GM10248 (cell line): ENCODE measurements at regions not wholly inside any gene's neighbourhood (a gene's known extent, or its start where the extent isn't known, plus 50 kb on each side); places are given as distances from the start of the nearest gene placed in this dataset.
A peak's percentile ranks its signal among the peaks of the same experiment; 100 is the strongest.

Experiments
- CTCF ChIA-PET: fragments of 300-600 bp; sonication (Branson Sonifier 250); formaldehyde crosslinking; extraction: SDS; loops from one replicate; lab custom pipeline; 2021; ENCODE audit warnings: antibody characterized with exemption; lab: Yijun Ruan, JAX
- POLR2A ChIA-PET: fragments of 350-650 bp; sonication (Branson Sonifier 250); formaldehyde crosslinking; extraction: SDS; loops from one replicate; lab custom pipeline; 2020; ENCODE audit warnings: antibody characterized with exemption; lab: Yijun Ruan, JAX
- DNase-seq: peaks from one replicate; pipeline ENCODE4 v3.0.0; 2012; ENCODE audit errors: extremely low spot score
- TF ChIP-seq, protein P1 (sequence below): IDR thresholded peaks from 2 replicates; pipeline ENCODE4 v1.5.1; 2012; ENCODE audit warnings: mild to moderate bottlenecking, low read depth; ENCODE audit errors: extremely low read depth, missing control alignments, control extremely low read depth

DNA sequence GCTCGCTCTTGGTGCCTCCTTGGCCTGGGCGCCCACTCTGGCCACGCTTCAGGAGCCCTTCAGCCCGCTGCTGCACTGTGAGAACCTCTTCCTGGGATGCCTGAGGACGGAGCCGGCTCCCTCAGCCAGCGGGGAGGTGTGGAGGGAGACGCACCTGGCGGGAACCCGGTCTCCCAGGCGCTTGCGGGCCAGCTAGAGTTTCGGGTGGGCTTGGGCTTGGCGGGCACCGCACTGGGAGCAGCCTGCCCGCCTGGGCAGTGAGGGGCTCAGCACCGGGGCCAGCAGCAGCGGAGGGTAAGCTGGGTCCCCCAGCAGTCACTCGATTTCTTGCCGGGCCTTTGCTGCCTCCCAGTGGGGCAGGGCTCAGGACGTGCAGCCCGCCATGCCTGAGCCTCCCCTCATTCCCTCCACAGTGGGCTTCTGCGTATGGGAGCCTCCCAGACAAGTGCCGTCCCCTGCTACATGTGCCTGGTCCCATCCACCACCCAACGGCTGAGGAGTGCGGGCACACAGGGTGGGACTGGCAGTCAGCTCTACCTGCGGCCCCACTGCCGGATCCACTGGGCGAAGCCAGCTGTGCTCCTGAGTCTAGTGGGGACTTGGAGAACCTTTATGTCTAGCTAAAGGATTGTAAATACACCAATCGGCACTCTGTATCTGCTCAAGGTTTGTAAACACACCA lies 708.7 kb downstream of the VGLL3 start:
- ChIA-PET CTCF (no interaction called here), POLR2A (no interaction called here)
- TF ChIP-seq, protein P1, sequence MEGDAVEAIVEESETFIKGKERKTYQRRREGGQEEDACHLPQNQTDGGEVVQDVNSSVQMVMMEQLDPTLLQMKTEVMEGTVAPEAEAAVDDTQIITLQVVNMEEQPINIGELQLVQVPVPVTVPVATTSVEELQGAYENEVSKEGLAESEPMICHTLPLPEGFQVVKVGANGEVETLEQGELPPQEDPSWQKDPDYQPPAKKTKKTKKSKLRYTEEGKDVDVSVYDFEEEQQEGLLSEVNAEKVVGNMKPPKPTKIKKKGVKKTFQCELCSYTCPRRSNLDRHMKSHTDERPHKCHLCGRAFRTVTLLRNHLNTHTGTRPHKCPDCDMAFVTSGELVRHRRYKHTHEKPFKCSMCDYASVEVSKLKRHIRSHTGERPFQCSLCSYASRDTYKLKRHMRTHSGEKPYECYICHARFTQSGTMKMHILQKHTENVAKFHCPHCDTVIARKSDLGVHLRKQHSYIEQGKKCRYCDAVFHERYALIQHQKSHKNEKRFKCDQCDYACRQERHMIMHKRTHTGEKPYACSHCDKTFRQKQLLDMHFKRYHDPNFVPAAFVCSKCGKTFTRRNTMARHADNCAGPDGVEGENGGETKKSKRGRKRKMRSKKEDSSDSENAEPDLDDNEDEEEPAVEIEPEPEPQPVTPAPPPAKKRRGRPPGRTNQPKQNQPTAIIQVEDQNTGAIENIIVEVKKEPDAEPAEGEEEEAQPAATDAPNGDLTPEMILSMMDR, result no peak
- DNase-seq, result no peak

DNA sequence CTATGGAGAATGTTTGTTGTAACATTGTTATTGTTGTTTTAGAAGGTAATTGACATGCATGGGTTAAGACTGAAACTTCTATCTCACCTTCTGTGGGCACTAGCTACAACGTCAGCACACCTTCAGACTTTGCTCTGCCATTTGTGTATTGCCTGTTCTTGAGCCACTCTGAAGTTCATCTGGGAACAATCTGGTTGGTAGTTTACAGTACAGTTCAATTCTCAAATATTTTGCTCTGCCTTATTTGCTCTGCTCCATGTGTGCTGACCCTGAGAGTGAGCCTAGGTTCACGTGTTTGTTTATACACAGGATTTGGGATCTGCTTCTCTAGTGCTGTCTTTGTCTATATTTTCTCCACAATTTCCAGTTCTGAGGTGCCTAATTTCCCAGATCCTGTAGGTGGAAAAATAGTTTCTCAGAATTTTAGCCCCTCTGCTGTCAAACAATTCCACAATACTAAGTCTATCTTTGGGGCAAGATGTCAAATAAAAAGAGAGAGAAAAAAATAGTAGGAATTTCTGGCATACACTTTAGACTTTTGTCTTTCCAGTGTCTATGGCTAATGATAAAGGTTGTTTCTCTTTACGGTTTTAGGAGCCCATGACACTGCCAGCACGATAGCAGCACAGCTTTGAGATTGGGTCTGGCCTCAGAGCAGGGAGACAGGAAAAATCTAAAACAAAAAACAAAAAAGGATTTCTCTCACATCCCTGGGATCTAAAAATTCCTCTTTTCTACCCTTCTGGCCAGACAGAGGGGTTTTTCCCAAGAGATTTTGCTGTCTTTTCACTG lies 721.4 kb downstream of the VGLL3 start:
- POLR2A ChIA-PET, result no interaction called here

DNA sequence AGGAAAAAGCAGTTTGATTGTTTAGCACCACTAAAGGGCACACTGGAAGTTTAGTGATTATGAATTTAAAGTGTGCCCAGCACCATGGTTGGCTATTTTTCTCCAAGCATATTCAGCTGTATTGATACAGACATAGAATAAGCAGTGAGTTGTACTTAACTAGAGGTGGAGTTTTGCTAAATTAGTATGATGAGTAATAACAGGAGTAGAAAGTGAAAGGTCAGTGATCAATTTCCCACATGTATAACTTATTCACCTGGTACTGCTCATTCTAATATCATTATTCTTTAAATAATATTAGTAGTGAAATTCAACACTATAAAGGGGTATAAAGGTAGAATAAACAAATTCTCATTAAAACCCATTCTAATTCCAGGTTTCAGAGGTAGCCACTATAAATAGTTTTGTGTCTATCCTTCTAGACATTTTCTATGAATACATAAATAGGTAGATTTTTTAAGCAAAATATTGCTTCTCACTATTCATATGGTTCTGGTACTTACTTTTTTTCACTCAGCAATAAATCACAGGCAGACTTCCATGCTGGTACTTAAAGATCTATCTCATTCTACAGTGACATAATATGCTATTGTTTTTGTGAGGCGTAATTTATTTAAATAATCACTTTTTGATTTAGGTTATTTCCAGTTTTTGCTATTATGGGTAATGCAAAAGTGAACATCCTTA lies 732.9 kb downstream of the VGLL3 start:
- TF ChIP-seq, protein P1, result no peak
- ChIA-PET CTCF (no interaction called here), POLR2A (no interaction called here)
- DNase-seq, result peak; percentile 13

More for the DNA sequence above, 721.4 kb downstream of the VGLL3 start:
- CTCF ChIA-PET, result no interaction called here
- no peak for DNase-seq
- TF ChIP-seq, protein P1, result no peak

DNA sequence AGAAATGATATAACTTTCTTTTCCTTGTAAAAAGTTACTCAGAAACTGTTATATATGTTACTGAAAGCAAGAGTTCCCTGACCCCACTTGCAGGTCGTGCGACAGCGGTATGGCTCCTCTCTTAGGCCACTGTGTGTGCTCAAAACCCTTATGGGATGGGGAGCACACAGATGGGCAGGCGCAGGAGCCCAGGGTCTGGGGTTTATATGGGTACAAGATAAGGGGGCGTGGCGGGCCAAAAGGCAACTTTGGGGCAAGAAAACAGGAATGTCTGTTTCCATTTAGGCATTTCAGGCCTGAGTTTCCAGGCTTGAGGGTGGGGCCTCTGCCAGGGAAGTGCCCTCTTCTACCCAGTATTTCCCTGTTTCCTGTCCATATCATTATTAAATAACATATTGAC lies 736.5 kb downstream of the VGLL3 start:
- ChIA-PET CTCF (no interaction called here), POLR2A (no interaction called here)
- TF ChIP-seq, protein P1, result no peak

DNA sequence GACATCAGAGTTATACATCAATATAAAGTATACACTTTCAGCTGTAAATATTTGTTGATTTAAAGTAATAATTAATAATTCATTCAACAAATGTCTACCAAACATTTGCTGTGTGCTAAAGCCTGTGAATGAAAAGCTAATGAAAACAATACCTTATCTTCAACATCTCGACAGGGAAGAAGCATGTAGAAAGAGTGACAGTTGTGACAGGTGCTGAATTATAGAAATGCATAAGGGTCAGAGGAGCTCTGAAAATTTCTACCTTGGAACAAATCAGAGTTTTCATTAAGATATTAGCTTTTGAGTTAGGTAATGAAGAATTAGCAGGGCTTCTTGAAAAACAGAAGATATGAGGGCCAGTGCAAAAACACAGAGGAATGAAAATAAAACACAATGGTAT lies 739.2 kb downstream of the VGLL3 start:
- TF ChIP-seq, protein P1, result no peak
- ChIA-PET CTCF (interaction anchor here (1.3 kb wide), 1 partner anchor 15 kb away, joined by 3 read pairs; no protein-coding TSS in a partner anchor), POLR2A (no interaction called here)
- no peak for DNase-seq

More for the DNA sequence above, 736.5 kb downstream of the VGLL3 start:
- DNase-seq, result no peak

DNA sequence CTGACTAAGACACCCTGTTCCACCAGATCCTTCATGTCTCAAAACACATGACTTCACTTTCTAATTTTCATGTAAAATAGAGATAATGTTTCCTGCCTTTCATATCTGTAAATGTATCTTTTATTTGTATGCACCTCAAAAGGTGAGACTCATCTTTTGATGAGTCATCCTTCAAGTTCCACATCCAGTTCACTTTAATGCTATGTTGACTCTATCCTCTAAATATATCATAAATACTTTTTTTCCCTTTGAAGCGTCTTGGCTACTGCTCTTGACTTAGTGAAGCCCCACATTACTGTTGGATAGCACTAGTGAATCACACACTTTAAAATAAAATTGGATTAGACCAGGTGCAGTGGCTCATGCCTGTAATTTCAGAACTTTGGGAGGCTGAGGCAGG lies 741.1 kb downstream of the VGLL3 start:
- TF ChIP-seq, protein P1, result no peak
- DNase-seq, result no peak

More for the DNA sequence above, 741.1 kb downstream of the VGLL3 start:
- POLR2A ChIA-PET, result no interaction called here
- CTCF ChIA-PET, result no interaction called here
